DMS153 (cell line): ENCODE measurements at regions not wholly inside any gene's neighbourhood (a gene's known extent, or its start where the extent isn't known, plus 50 kb on each side); places are given as distances from the start of the nearest gene placed in this dataset.

Source experiments
- DNase-seq: peaks from one replicate; lab custom pipeline; 2025; lab: John Stamatoyannopoulos, UW

GRCh38 chr2:12929758-12930157 is 213.0 kb downstream of the TRIB2 start:
- no peak for DNase-seq

- no peak for DNase-seq
Observed at GRCh38 chr2:12930391-12930790, 213.7 kb downstream of the TRIB2 start.

- no peak for DNase-seq
Observed at GRCh38 chr2:12931186-12931844, 214.6 kb downstream of the TRIB2 start.

GRCh38 chr2:12932192-12932591 is 215.5 kb downstream of the TRIB2 start:
- DNase-seq: no peak

GRCh38 chr2:12934146-12934756 is 217.5 kb downstream of the TRIB2 start:
- no peak for DNase-seq

GRCh38 chr2:12935222-12935621 is 218.5 kb downstream of the TRIB2 start:
- DNase-seq: no peak

- no peak for DNase-seq
Observed at GRCh38 chr2:12935796-12936195, 219.1 kb downstream of the TRIB2 start.

GRCh38 chr2:12941203-12941602 is 224.5 kb downstream of the TRIB2 start:
- no peak for DNase-seq

GRCh38 chr2:12948231-12948960 is 231.7 kb downstream of the TRIB2 start:
- peak; percentile 63 for DNase-seq

GRCh38 chr2:12948961-12949353 is 232.2 kb downstream of the TRIB2 start:
- DNase-seq: no peak

- no peak for DNase-seq
Observed at GRCh38 chr2:12949406-12949805, 232.7 kb downstream of the TRIB2 start.

GRCh38 chr2:12950174-12950573 is 233.4 kb downstream of the TRIB2 start:
- DNase-seq: no peak

- no peak for DNase-seq
Observed at GRCh38 chr2:12950957-12951656, 234.4 kb downstream of the TRIB2 start.

- no peak for DNase-seq
Observed at GRCh38 chr2:12951657-12951973, 234.9 kb downstream of the TRIB2 start.

- no peak for DNase-seq
Observed at GRCh38 chr2:12953596-12953995, 236.9 kb downstream of the TRIB2 start.

- DNase-seq: no peak
Observed at GRCh38 chr2:12955864-12956263, 239.1 kb downstream of the TRIB2 start.

- DNase-seq: no peak
Observed at GRCh38 chr2:12957251-12957650, 240.5 kb downstream of the TRIB2 start.

GRCh38 chr2:12959935-12960334 is 243.2 kb downstream of the TRIB2 start:
- no peak for DNase-seq

- DNase-seq: no peak
Observed at GRCh38 chr2:12960671-12961070, 243.9 kb downstream of the TRIB2 start.

- no peak for DNase-seq
Observed at GRCh38 chr2:12964904-12965539, 248.3 kb downstream of the TRIB2 start.

- DNase-seq: peak; percentile 63
Observed at GRCh38 chr2:12965540-12966269, 249.0 kb downstream of the TRIB2 start.

GRCh38 chr2:12967804-12968203 is 251.1 kb downstream of the TRIB2 start:
- DNase-seq: no peak
